HG03108 (cell line): ENCODE measurements at regions not wholly inside any gene's neighbourhood (a gene's known extent, or its start where the extent isn't known, plus 50 kb on each side); places are given as distances from the start of the nearest gene placed in this dataset.
"Not testable (repeated sequence)": the region's sequence is repeated elsewhere in the genome, so short reads cannot be mapped to it uniquely, and the experiment has no call there.

ENCODE experiments used
- ATAC-seq: cut with Tn5 transposase; IDR thresholded peaks from one replicate; pipeline ENCODE4 v1.9.1; 2021; ENCODE audit warnings: moderate library complexity; ENCODE audit not compliant: unreplicated experiment

- no peak for ATAC-seq
These were observed 488.7 kb upstream of the TYRP1 start for GRCh38 chr9:12204512-12204911.

GRCh38 chr9:12212860-12213259 is 480.3 kb upstream of the TYRP1 start:
- ATAC-seq = no peak

GRCh38 chr9:12221470-12221869 is 471.7 kb upstream of the TYRP1 start:
- ATAC-seq = no peak

- no peak for ATAC-seq
These were observed 468.7 kb upstream of the TYRP1 start for GRCh38 chr9:12224449-12224848.

GRCh38 chr9:12230708-12231107 is 462.5 kb upstream of the TYRP1 start:
- ATAC-seq = no peak

GRCh38 chr9:12231832-12232231 is 461.4 kb upstream of the TYRP1 start:
- no peak for ATAC-seq

GRCh38 chr9:12232836-12233235 is 460.3 kb upstream of the TYRP1 start:
- ATAC-seq = no peak

GRCh38 chr9:12253941-12254340 is 439.2 kb upstream of the TYRP1 start:
- no peak for ATAC-seq

GRCh38 chr9:12266758-12267157 is 426.4 kb upstream of the TYRP1 start:
- ATAC-seq = no peak

GRCh38 chr9:12271421-12271891 is 421.7 kb upstream of the TYRP1 start:
- ATAC-seq = no peak

GRCh38 chr9:12272471-12273120 is 420.6 kb upstream of the TYRP1 start:
- ATAC-seq = no peak

GRCh38 chr9:12274577-12274976 is 418.6 kb upstream of the TYRP1 start:
- ATAC-seq = no peak

- no peak for ATAC-seq
These were observed 416.7 kb upstream of the TYRP1 start for GRCh38 chr9:12276505-12276904.

GRCh38 chr9:12289711-12290110 is 403.5 kb upstream of the TYRP1 start:
- ATAC-seq = no peak

- ATAC-seq = no peak
These were observed 402.9 kb upstream of the TYRP1 start for GRCh38 chr9:12290166-12290869.

GRCh38 chr9:12305211-12305610 is 388.0 kb upstream of the TYRP1 start:
- ATAC-seq = no peak

GRCh38 chr9:12314589-12314988 is 378.6 kb upstream of the TYRP1 start:
- ATAC-seq = no peak

- ATAC-seq = no peak
These were observed 374.2 kb upstream of the TYRP1 start for GRCh38 chr9:12318732-12319685.

GRCh38 chr9:12329623-12329985 is 363.6 kb upstream of the TYRP1 start:
- ATAC-seq = no peak

- not testable (repeated sequence) for ATAC-seq
These were observed 359.2 kb upstream of the TYRP1 start for GRCh38 chr9:12333966-12334365.

GRCh38 chr9:12350775-12351174 is 342.4 kb upstream of the TYRP1 start:
- no peak for ATAC-seq
